OCI-LY7 (cell line): ENCODE measurements at regions not wholly inside any gene's neighbourhood (a gene's known extent, or its start where the extent isn't known, plus 50 kb on each side); places are given as distances from the start of the nearest gene placed in this dataset.

Experiments used
- BruUV-seq: library from RNA; stranded (reverse); fragments of 400-500 nt; replicated peaks from 2 replicates; lab custom pipeline; 2021; lab: Mats Ljungman, UMichigan
- CTCF ChIA-PET: fragments of 300-600 bp; sonication (Branson Sonifier 250); formaldehyde crosslinking; loops from one replicate; lab custom pipeline; 2022; ENCODE audit warnings: antibody characterized with exemption; ENCODE audit not compliant: unreplicated experiment; lab: Charles Lee
- POLR2A ChIA-PET: fragments of 300-600 bp; sonication (Branson Sonifier 250); formaldehyde crosslinking; loops from one replicate; lab custom pipeline; 2022; ENCODE audit warnings: antibody characterized with exemption; lab: Charles Lee
- DNase-seq: peaks from one replicate; pipeline ENCODE4 v3.0.0-alpha.2; 2015; ENCODE audit warnings: low spot score
- H2AFZ ChIP-seq: fragments of 200-600 bp; sonication (generic), shearing (Covaris generic); 2 replicates; pipeline ENCODE4 v1.6.1; 2014; ENCODE audit warnings: mild to moderate bottlenecking, antibody characterized with exemption, low read length, moderate library complexity
- H3K27ac ChIP-seq: fragments of 200-600 bp; sonication (generic); 2 replicates; pipeline ENCODE4 v1.5.1; 2014; ENCODE audit warnings: mixed run types, low read depth, mild to moderate bottlenecking, moderate library complexity, low read length, inconsistent platforms; ENCODE audit not compliant: poor library complexity, severe bottlenecking
- H3K36me3 ChIP-seq: fragments of 200-600 bp; sonication (generic); 2 replicates; pipeline ENCODE4 v1.6.1; 2014; ENCODE audit warnings: mild to moderate bottlenecking, antibody characterized with exemption, low read length, moderate library complexity, mixed read lengths; ENCODE audit not compliant: insufficient read depth
- H3K4me1 ChIP-seq: fragments of 200-600 bp; sonication (generic); 2 replicates; pipeline ENCODE4 v1.5.1; 2014; ENCODE audit warnings: mild to moderate bottlenecking, low read length; ENCODE audit not compliant: insufficient read depth, poor library complexity, severe bottlenecking
- H3K4me2 ChIP-seq: fragments of 200-600 bp; sonication (generic); 2 replicates; pipeline ENCODE4 v1.6.1; 2014; ENCODE audit warnings: mild to moderate bottlenecking, low read length
- H3K4me3 ChIP-seq: fragments of 200-600 bp; sonication (generic); 2 replicates; pipeline ENCODE4 v1.5.1; 2014; ENCODE audit warnings: mild to moderate bottlenecking, low read depth, low read length; ENCODE audit not compliant: poor library complexity, severe bottlenecking
- H3K79me2 ChIP-seq: fragments of 200-600 bp; sonication (generic); 2 replicates; pipeline ENCODE4 v1.6.1; 2016; ENCODE audit warnings: low read depth, mild to moderate bottlenecking, low read length, moderate library complexity, mixed read lengths; ENCODE audit not compliant: insufficient read depth
- H3K9me2 ChIP-seq: fragments of 200-600 bp; sonication (generic); 2 replicates; pipeline ENCODE4 v1.6.1; 2016; ENCODE audit warnings: mild to moderate bottlenecking, low read length, mixed read lengths; ENCODE audit not compliant: insufficient read depth
- H3K9me3 ChIP-seq: fragments of 200-600 bp; sonication (generic); 2 replicates; pipeline ENCODE4 v1.6.1; 2014; ENCODE audit warnings: mild to moderate bottlenecking, mixed run types, low read length, mixed read lengths
- H4K20me1 ChIP-seq: fragments of 200-600 bp; sonication (generic); 2 replicates; pipeline ENCODE4 v1.6.1; 2014; ENCODE audit warnings: mild to moderate bottlenecking, antibody characterized with exemption, low read length, moderate library complexity, mixed read lengths; ENCODE audit not compliant: insufficient read depth
- EZH2phosphoT487 ChIP-seq: fragments of 200-600 bp; sonication (generic); IDR thresholded peaks from 2 replicates; pipeline ENCODE4 v1.6.1; 2018; ENCODE audit warnings: low read depth, borderline replicate concordance, mild to moderate bottlenecking, mixed run types, antibody characterized with exemption, low read length, moderate library complexity, mixed read lengths
- intact Hi-C: fragments of 100-400 bp; cut with micrococcal nuclease; formaldehyde crosslinking; loops from one replicate; pipeline ENCODE4 v1.10.0; 2022; ENCODE audit not compliant: unreplicated experiment
- TF ChIP-seq, protein P1 (sequence below): fragments of 200-600 bp; sonication (generic); conservative IDR thresholded peaks from 2 replicates; pipeline ENCODE4 v1.5.1; 2014; ENCODE audit warnings: mild to moderate bottlenecking, antibody characterized with exemption, low read length, moderate library complexity, mixed read lengths

DNA sequence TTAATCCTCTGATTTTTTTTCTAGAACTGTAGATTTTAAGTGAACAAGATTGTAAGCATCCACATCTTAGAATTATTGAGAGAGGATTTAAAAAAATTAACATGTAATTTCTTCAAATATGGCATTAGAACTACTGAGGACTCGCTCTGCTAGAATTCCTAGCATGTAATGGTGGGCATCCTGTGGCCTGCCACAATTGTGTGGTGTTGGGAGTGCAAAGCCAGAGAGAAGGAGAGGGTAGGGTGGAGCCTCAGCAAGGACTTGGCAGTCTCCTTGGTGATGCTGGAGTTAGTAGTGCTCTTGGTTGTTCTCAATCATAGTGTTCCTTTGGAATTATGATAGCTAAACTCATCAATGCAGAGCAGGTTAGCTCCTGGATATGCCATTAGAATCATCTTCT lies 443.9 kb upstream of the TBL1XR1 start:
- no peak overlapping the region for H3K27ac ChIP-seq
- H3K9me2 ChIP-seq: no peaks in the 10 kb centered on the region
- POLR2A ChIA-PET: interaction anchor here (0.5 kb wide), 1 partner anchor 235 kb away, joined by 4 read pairs; no protein-coding TSS in a partner anchor
- TF ChIP-seq, protein P1, sequence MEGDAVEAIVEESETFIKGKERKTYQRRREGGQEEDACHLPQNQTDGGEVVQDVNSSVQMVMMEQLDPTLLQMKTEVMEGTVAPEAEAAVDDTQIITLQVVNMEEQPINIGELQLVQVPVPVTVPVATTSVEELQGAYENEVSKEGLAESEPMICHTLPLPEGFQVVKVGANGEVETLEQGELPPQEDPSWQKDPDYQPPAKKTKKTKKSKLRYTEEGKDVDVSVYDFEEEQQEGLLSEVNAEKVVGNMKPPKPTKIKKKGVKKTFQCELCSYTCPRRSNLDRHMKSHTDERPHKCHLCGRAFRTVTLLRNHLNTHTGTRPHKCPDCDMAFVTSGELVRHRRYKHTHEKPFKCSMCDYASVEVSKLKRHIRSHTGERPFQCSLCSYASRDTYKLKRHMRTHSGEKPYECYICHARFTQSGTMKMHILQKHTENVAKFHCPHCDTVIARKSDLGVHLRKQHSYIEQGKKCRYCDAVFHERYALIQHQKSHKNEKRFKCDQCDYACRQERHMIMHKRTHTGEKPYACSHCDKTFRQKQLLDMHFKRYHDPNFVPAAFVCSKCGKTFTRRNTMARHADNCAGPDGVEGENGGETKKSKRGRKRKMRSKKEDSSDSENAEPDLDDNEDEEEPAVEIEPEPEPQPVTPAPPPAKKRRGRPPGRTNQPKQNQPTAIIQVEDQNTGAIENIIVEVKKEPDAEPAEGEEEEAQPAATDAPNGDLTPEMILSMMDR: no peak
- TF ChIP-seq EZH2phosphoT487: no peak
- BruUV-seq: no TSS peak
- intact Hi-C loops: no loop called here
- DNase-seq: no peak
- no peaks in the 10 kb centered on the region for H3K36me3 ChIP-seq
- no peak overlapping the region for H3K4me3 ChIP-seq
- no peaks in the 10 kb centered on the region for H3K9me3 ChIP-seq
- H3K4me2 ChIP-seq: no peak overlapping the region
- H3K79me2 ChIP-seq: no peaks in the 10 kb centered on the region
- no peak overlapping the region for H2AFZ ChIP-seq
- CTCF ChIA-PET: no interaction called here
- no peaks in the 10 kb centered on the region for H3K4me1 ChIP-seq
- H4K20me1 ChIP-seq: no peaks in the 10 kb centered on the region

DNA sequence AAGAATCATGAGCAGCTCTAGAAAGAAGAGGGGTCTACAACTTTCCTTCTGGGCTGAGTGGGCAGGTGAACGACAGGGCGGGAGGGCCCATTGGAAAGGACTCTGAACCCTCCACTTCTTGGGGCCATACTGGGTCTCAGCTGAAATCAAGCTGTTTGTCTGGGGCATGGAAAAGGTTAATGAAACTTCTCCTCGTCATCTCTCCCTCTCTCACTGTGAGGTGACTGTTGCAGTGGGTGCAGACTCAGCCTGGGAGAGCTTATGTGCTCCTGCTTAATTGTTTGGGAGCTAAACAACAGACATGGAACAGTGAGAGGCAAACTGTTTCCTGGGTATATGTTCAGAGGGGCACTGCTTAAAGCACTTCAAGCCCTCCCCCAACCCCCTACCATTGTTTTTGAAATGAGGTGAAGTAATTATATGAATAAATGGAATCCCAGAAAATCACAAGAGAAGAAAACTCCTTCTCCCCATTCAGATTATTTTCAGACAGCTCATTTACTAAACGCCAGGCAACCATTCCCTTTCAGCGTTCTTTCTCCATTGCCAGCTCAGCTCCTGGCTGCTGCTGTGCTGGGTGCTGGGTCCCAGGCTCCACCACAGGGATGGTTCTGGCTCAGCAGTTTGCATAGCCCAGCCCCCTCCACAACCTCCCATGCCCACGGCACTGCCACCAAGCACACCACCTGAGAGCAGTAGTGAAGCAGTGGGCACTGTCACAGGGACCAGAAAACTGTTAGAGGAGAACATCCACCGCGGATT lies 444.9 kb upstream of the TBL1XR1 start:
- DNase-seq: no peak
- no peak overlapping the region for H2AFZ ChIP-seq
- BruUV-seq: no TSS peak
- H3K36me3 ChIP-seq: no peaks in the 10 kb centered on the region
- no peaks in the 10 kb centered on the region for H4K20me1 ChIP-seq
- intact Hi-C loops: no loop called here
- H3K79me2 ChIP-seq: no peaks in the 10 kb centered on the region
- no peak overlapping the region for H3K4me3 ChIP-seq
- no peaks in the 10 kb centered on the region for H3K9me2 ChIP-seq
- ChIA-PET CTCF (no interaction called here), POLR2A (interaction anchor here (0.5 to 0.6 kb wide), 3 partner anchors 60 to 1324 kb away, joined by 3 to 4 read pairs (median 3); no protein-coding TSS in a partner anchor)
- H3K27ac ChIP-seq: no peak overlapping the region
- no peaks in the 10 kb centered on the region for H3K4me1 ChIP-seq
- H3K9me3 ChIP-seq: no peaks in the 10 kb centered on the region
- H3K4me2 ChIP-seq: no peak overlapping the region
- TF ChIP-seq, protein P1: no peak
- TF ChIP-seq EZH2phosphoT487: no peak

DNA sequence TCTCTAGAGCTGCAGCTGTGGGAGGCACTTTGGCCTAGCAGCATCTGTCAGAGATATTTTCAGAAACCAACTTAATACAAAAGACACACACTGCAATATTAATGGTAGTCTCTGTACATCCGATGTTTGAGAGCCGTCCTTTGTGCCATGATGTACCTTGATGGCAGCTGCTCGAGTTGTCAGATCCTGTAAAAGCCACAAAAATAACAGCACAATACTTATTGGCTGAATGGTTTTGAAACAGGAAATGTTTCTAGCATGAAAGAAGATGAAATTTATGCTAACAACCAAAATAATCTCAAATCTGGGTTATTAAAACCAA lies 445.5 kb upstream of the TBL1XR1 start:
- Histone ChIP-seq H3K36me3 (no peaks in the 10 kb centered on the region), H3K4me3 (no peak overlapping the region), H3K27ac (no peak overlapping the region), H4K20me1 (no peaks in the 10 kb centered on the region), H3K79me2 (no peaks in the 10 kb centered on the region), H3K4me1 (no peaks in the 10 kb centered on the region), H3K9me3 (no peaks in the 10 kb centered on the region), H2AFZ (no peak overlapping the region), H3K9me2 (no peaks in the 10 kb centered on the region), H3K4me2 (no peak overlapping the region)
- no peak for DNase-seq
- intact Hi-C loops: no loop called here
- TF ChIP-seq, protein P1: no peak
- TF ChIP-seq EZH2phosphoT487: no peak
- BruUV-seq: no TSS peak
- CTCF ChIA-PET: no interaction called here
- POLR2A ChIA-PET: interaction anchor here (0.5 to 0.7 kb wide), 2 partner anchors 239 to 290 kb away, joined by 3 to 4 read pairs; no protein-coding TSS in a partner anchor
